Smooth muscle cell (in vitro differentiated cells): ENCODE measurements at regions not wholly inside any gene's neighbourhood (a gene's known extent, or its start where the extent isn't known, plus 50 kb on each side); places are given as distances from the start of the nearest gene placed in this dataset.

Experiments used
- DNase-seq: peaks from one replicate; lab custom pipeline; 2025; ENCODE audit not compliant: unreplicated experiment; lab: John Stamatoyannopoulos, UW
- H2AFZ ChIP-seq: fragments of 200-600 bp; sonication (generic); 2 replicates; pipeline ENCODE4 v1.6.0; 2016; ENCODE audit warnings: antibody characterized with exemption, low read depth, mild to moderate bottlenecking
- H3F3A ChIP-seq: fragments of 200-600 bp; sonication (generic); 2 replicates; pipeline ENCODE4 v1.6.0; 2017; ENCODE audit warnings: antibody characterized with exemption, low read depth
- H3K27ac ChIP-seq: fragments of 200-600 bp; sonication (generic); 2 replicates; pipeline ENCODE4 v1.5.1; 2016; ENCODE audit warnings: low read depth, mild to moderate bottlenecking
- H3K27me3 ChIP-seq: fragments of 200-600 bp; sonication (generic); 2 replicates; pipeline ENCODE4 v1.6.1; 2016; ENCODE audit warnings: low read depth, mild to moderate bottlenecking
- H3K36me3 ChIP-seq: fragments of 200-600 bp; sonication (generic); 2 replicates; pipeline ENCODE4 v1.5.1; 2016; ENCODE audit warnings: low read depth
- H3K4me1 ChIP-seq: fragments of 200-600 bp; sonication (generic); 2 replicates; pipeline ENCODE4 v1.5.1; 2016; ENCODE audit warnings: low read depth
- H3K4me2 ChIP-seq: fragments of 200-600 bp; sonication (generic); 2 replicates; pipeline ENCODE4 v1.6.0; 2016; ENCODE audit warnings: mild to moderate bottlenecking
- H3K4me3 ChIP-seq: fragments of 200-600 bp; sonication (generic); 2 replicates; pipeline ENCODE4 v1.5.1; 2016; ENCODE audit warnings: mild to moderate bottlenecking
- H3K79me2 ChIP-seq: fragments of 200-600 bp; sonication (generic); 2 replicates; pipeline ENCODE4 v1.6.0; 2016; ENCODE audit warnings: low read depth, mild to moderate bottlenecking
- H3K9ac ChIP-seq: fragments of 200-600 bp; sonication (generic); 2 replicates; pipeline ENCODE4 v1.6.0; 2016; ENCODE audit warnings: low read depth
- H3K9me3 ChIP-seq: fragments of 200-600 bp; sonication (generic); replicated peaks from 2 replicates; pipeline ENCODE4 v1.5.1; 2016; ENCODE audit warnings: low read depth
- H4K20me1 ChIP-seq: fragments of 200-600 bp; sonication (generic); 2 replicates; pipeline ENCODE4 v1.6.0; 2016; ENCODE audit warnings: low read depth
- WGBS: methylation state at CpG from one replicate; pipeline ENCODE4 v1.1.7; 2016; ENCODE audit warnings: low lambda C conversion rate; 5-methylcytosine and 5-hydroxymethylcytosine counted together
- TF ChIP-seq, protein P1 (sequence below): fragments of 200-600 bp; sonication (generic); IDR thresholded peaks from 2 replicates; pipeline ENCODE4 v1.5.1; 2017; ENCODE audit warnings: borderline replicate concordance, mild to moderate bottlenecking, antibody characterized with exemption; ENCODE audit not compliant: insufficient read depth, poor library complexity, severe bottlenecking

DNA sequence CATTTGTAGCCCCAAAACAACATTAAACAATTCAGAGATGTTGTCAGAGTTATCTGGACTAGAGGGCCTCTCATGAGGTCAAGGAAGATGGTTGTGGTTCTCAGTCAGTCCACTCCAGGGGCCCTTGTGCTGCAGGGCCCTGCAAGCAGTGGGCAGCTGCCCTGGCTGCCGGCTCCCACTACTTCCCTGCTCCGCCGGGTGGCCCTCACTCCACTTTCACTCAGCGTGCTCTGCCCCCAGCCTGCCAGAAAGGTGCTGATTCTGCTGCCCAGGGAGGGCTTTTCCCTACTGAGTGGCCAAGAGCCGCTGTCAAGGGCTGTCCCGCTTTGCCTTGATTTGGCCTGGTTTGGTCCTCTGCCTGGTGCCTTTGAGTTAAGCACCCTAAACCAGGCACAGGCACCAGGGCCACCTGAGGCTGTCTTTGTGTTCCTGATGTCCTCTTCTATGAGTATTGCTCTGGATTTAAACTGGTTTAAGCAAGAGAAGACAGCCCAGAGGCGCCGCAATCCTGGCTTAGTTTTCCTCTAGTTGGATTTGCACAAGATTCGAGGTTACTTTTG, 117.2 kb downstream of the GADD45G start:
- no peaks in the 10 kb centered on the region for H3K79me2 ChIP-seq
- no peak overlapping the region for H3K9ac ChIP-seq
- no peaks in the 10 kb centered on the region for H3K4me1 ChIP-seq
- H3F3A ChIP-seq = peaks cover 19% of the 10 kb centered on the region
- no peaks in the 10 kb centered on the region for H3K36me3 ChIP-seq
- no peak overlapping the region for H3K4me2 ChIP-seq
- no peak for DNase-seq
- no peaks in the 10 kb centered on the region for H3K27me3 ChIP-seq
- no peak overlapping the region for H3K27ac ChIP-seq
- no peaks in the 10 kb centered on the region for H3K9me3 ChIP-seq
- H2AFZ ChIP-seq = no peak overlapping the region
- H4K20me1 ChIP-seq = no peaks in the 10 kb centered on the region
- WGBS = 80% methylated on average over 9 of the region's 9 CpGs
- no peak overlapping the region for H3K4me3 ChIP-seq
- TF ChIP-seq, protein P1, sequence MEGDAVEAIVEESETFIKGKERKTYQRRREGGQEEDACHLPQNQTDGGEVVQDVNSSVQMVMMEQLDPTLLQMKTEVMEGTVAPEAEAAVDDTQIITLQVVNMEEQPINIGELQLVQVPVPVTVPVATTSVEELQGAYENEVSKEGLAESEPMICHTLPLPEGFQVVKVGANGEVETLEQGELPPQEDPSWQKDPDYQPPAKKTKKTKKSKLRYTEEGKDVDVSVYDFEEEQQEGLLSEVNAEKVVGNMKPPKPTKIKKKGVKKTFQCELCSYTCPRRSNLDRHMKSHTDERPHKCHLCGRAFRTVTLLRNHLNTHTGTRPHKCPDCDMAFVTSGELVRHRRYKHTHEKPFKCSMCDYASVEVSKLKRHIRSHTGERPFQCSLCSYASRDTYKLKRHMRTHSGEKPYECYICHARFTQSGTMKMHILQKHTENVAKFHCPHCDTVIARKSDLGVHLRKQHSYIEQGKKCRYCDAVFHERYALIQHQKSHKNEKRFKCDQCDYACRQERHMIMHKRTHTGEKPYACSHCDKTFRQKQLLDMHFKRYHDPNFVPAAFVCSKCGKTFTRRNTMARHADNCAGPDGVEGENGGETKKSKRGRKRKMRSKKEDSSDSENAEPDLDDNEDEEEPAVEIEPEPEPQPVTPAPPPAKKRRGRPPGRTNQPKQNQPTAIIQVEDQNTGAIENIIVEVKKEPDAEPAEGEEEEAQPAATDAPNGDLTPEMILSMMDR = no peak

DNA sequence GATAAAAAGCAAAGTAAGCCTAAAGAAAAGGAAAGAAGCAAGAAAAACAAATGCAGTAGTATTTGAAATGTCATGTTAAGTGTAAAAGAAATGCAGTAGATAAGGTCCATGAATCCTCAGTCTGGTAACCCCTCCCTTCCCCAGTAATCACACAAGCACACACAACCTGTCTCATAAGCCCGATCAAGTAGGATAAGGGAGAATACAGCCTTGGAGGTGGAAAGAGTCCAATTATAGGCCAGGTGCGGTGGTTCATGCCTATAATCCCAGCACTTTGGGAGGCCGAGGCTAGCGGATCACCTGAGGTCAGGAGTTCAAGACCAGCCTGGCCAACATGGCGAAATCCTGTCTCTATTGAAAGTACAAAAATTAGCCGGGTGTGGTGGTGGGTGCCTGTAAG, 117.9 kb downstream of the GADD45G start:
- Histone ChIP-seq H3K9me3 (no peaks in the 10 kb centered on the region), H3K27ac (no peak overlapping the region), H4K20me1 (no peaks in the 10 kb centered on the region), H3K4me2 (no peak overlapping the region), H3K4me1 (no peaks in the 10 kb centered on the region), H3K4me3 (no peak overlapping the region), H3K79me2 (no peaks in the 10 kb centered on the region), H3F3A (peaks cover 19% of the 10 kb centered on the region), H3K36me3 (no peaks in the 10 kb centered on the region), H2AFZ (no peak overlapping the region), H3K27me3 (no peaks in the 10 kb centered on the region), H3K9ac (no peak overlapping the region)
- TF ChIP-seq, protein P1 = no peak
- no peak for DNase-seq
- 98% methylated on average over 6 of the region's 6 CpGs for WGBS

DNA sequence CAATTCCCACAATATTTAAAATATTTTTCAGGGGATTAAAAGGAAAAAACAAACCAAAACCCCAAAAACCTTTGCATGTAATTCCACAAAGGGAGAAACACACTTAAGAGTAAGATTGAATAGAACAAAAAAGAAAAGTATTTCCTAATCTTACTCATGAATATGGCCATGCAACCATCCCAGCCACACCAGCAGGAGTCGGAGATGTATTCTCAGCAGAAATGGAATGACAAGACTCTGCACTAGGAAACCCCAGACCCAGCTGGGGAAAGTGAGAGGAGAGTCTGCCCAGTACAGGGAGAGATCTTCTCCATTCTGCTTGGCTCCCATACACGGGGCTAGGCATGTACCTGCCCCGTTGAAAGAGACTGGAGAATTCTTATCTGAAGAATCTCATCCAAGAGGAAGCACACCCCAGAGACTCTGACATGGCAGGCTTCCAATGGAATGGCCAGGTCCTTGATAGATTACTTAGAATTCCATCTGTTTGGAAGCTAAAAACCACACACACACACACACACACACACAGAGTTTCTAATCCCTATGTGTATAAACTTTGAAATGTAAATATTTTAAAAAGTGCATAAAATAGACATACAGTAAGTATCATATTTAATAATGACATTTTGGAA, 118.8 kb downstream of the GADD45G start:
- Histone ChIP-seq H3K27me3 (no peaks in the 10 kb centered on the region), H3K9ac (no peak overlapping the region), H2AFZ (no peak overlapping the region), H3K27ac (no peak overlapping the region), H3K79me2 (no peaks in the 10 kb centered on the region), H3K4me2 (no peak overlapping the region), H3F3A (peaks cover 19% of the 10 kb centered on the region), H4K20me1 (no peaks in the 10 kb centered on the region), H3K4me3 (no peak overlapping the region), H3K36me3 (no peaks in the 10 kb centered on the region), H3K4me1 (no peaks in the 10 kb centered on the region), H3K9me3 (no peaks in the 10 kb centered on the region)
- no peak for DNase-seq
- 22% methylated on average over 3 of the region's 3 CpGs for WGBS
- TF ChIP-seq, protein P1 = no peak

DNA sequence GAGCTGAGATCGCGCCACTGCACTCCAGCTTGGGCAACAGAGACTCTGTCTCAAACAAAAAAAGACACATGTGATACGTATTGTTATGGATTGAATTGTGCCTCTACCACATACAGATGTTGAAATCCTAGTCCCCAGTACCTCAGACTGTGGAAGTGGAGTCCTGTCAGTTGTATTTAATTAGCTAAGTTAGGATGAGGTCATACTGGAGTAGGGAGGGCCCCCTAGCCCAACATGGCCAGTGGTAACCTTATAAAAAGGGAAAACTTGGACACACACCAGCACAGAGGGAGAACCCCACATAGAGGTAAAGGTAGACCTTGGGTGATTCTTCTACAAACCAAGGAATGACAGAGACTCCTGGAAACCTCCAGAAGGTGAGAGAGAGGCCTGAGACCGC, 119.8 kb downstream of the GADD45G start:
- peaks cover 10% of the 10 kb centered on the region for H3F3A ChIP-seq
- H3K4me1 ChIP-seq = peaks cover 6% of the 10 kb centered on the region
- H3K27ac ChIP-seq = no peak overlapping the region
- H3K4me2 ChIP-seq = no peak overlapping the region
- 100% methylated on average over 4 of the region's 4 CpGs for WGBS
- H4K20me1 ChIP-seq = no peaks in the 10 kb centered on the region
- no peaks in the 10 kb centered on the region for H3K36me3 ChIP-seq
- no peak overlapping the region for H3K4me3 ChIP-seq
- H3K27me3 ChIP-seq = no peaks in the 10 kb centered on the region
- H3K9ac ChIP-seq = no peak overlapping the region
- no peak for DNase-seq
- H3K9me3 ChIP-seq = no peaks in the 10 kb centered on the region
- H3K79me2 ChIP-seq = no peaks in the 10 kb centered on the region
- TF ChIP-seq, protein P1 = no peak
- no peak overlapping the region for H2AFZ ChIP-seq
